ENCODE measurements at regions not wholly inside any gene's neighbourhood (a gene's known extent, or its start where the extent isn't known, plus 50 kb on each side); places are given as distances from the start of the nearest gene placed in this dataset.

DNA sequence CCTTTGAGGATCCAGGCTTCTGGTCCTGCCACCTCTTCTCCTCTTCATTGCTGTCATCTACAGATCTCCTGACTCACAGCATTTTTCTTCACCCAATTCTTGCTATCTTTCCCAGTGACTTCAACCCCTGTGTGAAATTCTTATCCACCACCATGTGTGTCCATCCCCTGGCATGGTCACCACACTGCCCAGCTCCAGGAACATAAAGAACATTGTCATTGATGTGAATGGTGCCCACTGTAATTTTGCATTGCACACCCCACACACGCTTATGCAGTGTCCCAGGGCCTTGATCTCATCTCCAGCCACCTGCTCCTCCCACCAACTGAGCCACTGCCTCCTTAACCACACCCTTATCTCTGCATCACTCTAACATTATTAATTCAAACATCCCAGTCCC, 85.3 kb downstream of the C1D start:
- DNase-seq (ENCODE audit: low read depth), result no peak

- DNase-seq (ENCODE audit: low read depth), result peak; percentile 90
These were observed 79.8 kb downstream of the C1D start for GRCh38 chr2:67982956-67983355.

DNA sequence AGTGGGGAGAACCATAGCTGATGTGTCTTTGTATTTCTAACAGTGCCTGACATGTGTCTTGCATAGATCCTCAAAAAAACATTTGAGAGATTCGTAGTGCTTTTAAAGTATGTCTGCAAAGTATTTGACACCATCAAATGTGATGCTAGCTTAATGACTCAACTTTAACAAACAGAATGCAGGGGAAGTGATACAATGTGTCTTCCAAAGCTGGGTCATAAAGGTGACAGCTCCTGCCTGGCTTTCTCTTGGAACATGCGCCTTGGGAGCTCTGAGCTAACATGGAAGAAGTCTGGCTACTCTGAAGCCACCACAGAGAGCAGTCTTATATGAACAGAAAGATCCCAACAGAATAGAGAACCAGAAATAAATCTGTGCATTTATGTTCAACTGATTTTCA, 78.2 kb downstream of the C1D start:
- DNase-seq (ENCODE audit: low read depth), result no peak

GRCh38 chr2:67985586-67985985, 77.2 kb downstream of the C1D start:
- no peak for DNase-seq (ENCODE audit: low read depth)

- no peak for DNase-seq (ENCODE audit: low read depth)
These were observed 76.5 kb downstream of the C1D start for GRCh38 chr2:67986258-67986657.
